ENCODE measurements at regions not wholly inside any gene's neighbourhood (a gene's known extent, or its start where the extent isn't known, plus 50 kb on each side); places are given as distances from the start of the nearest gene placed in this dataset.

GRCh38 chrX:40192196-40192595 lies 94.4 kb upstream of the BCOR start:
- TF ChIP-seq, protein P1, sequence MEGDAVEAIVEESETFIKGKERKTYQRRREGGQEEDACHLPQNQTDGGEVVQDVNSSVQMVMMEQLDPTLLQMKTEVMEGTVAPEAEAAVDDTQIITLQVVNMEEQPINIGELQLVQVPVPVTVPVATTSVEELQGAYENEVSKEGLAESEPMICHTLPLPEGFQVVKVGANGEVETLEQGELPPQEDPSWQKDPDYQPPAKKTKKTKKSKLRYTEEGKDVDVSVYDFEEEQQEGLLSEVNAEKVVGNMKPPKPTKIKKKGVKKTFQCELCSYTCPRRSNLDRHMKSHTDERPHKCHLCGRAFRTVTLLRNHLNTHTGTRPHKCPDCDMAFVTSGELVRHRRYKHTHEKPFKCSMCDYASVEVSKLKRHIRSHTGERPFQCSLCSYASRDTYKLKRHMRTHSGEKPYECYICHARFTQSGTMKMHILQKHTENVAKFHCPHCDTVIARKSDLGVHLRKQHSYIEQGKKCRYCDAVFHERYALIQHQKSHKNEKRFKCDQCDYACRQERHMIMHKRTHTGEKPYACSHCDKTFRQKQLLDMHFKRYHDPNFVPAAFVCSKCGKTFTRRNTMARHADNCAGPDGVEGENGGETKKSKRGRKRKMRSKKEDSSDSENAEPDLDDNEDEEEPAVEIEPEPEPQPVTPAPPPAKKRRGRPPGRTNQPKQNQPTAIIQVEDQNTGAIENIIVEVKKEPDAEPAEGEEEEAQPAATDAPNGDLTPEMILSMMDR (IDR thresholded peaks at IDR 0.05), result no peak
- no peaks in the 10 kb centered on the region for H3K9me3 ChIP-seq
- no peaks in the 10 kb centered on the region for H3K4me1 ChIP-seq
- no peak overlapping the region for H3K27ac ChIP-seq
- no peak overlapping the region for H3K4me3 ChIP-seq
- DNase-seq (ENCODE audit: low spot score in 2 of 2), result no peak
- no peaks in the 10 kb centered on the region for H3K27me3 ChIP-seq
- intact Hi-C loops (cut with DNase I), result no loop called here
- no peaks in the 10 kb centered on the region for H3K36me3 ChIP-seq

DNA sequence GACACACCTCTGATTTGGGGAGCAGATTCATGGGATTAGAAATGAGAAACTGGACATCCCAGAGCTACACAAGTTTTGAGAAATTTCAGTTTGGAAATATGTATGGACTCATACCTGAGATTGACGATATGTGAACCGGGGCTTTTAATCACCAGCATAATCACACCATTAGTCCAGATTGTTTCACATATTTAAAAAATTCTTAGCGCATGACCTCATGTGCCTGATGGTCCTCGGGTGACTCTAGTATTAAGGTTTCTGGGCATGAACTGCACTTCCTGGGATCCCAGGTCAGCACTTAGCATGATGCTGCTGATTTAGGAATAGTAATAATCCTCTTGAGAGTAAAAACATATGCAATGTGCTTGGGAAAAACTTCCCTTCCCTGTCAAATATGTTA lies 91.9 kb upstream of the BCOR start:
- no peaks in the 10 kb centered on the region for H3K36me3 ChIP-seq
- no peak overlapping the region for H3K27ac ChIP-seq
- no peak overlapping the region for H3K4me3 ChIP-seq
- TF ChIP-seq, protein P1 (IDR thresholded peaks at IDR 0.05), result no peak
- peaks cover 4 to 13% of the 10 kb centered on the region in 2 donors for H3K9me3 ChIP-seq
- intact Hi-C loops (cut with DNase I), result no loop called here
- H3K4me1 ChIP-seq, result no peaks in the 10 kb centered on the region
- no peaks in the 10 kb centered on the region for H3K27me3 ChIP-seq
- DNase-seq (ENCODE audit: low spot score in 2 of 2), result no peak

GRCh38 chrX:40188573-40189417 lies 91.0 kb upstream of the BCOR start:
- no peak for DNase-seq (ENCODE audit: low spot score in 2 of 2)
- peaks cover 4 to 13% of the 10 kb centered on the region in 2 donors for H3K9me3 ChIP-seq
- H3K27ac ChIP-seq, result no peak overlapping the region
- TF ChIP-seq, protein P1 (IDR thresholded peaks at IDR 0.05), result no peak
- no peaks in the 10 kb centered on the region for H3K27me3 ChIP-seq
- H3K36me3 ChIP-seq, result no peaks in the 10 kb centered on the region
- no peaks in the 10 kb centered on the region for H3K4me1 ChIP-seq
- H3K4me3 ChIP-seq, result no peak overlapping the region
- intact Hi-C loops (cut with DNase I), result no loop called here

DNA sequence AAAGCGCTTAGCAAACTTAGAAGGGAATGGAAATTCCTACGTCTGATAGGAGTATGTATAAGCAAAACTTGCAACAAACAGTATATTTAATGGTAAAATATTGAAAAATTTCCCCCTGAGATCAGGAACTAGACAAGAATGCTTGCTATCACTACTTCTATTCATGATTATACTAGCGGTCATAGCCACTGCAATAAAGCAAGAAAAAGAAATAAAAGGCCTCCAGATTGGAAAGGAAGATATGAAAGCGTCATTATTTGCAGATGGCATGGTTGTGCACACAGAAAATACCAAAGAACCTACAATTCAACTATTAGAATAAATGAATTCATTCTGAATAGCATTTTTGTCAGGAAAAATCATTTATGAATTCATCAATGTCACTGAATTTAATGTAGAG lies 87.2 kb upstream of the BCOR start:
- no peak for DNase-seq (ENCODE audit: low spot score in 2 of 2)
- no peak overlapping the region for H3K27ac ChIP-seq
- H3K27me3 ChIP-seq, result no peaks in the 10 kb centered on the region
- H3K4me3 ChIP-seq, result no peak overlapping the region
- no peaks in the 10 kb centered on the region for H3K4me1 ChIP-seq
- intact Hi-C loops (cut with DNase I), result no loop called here
- H3K9me3 ChIP-seq, result peaks cover 4 to 13% of the 10 kb centered on the region in 2 donors
- H3K36me3 ChIP-seq, result no peaks in the 10 kb centered on the region
- TF ChIP-seq, protein P1 (IDR thresholded peaks at IDR 0.05), result no peak

GRCh38 chrX:40182615-40183014 lies 84.9 kb upstream of the BCOR start:
- H3K27ac ChIP-seq, result no peak overlapping the region
- H3K27me3 ChIP-seq, result no peaks in the 10 kb centered on the region
- H3K9me3 ChIP-seq, result peaks cover 4 to 13% of the 10 kb centered on the region in 2 donors
- H3K4me3 ChIP-seq, result no peak overlapping the region
- H3K4me1 ChIP-seq, result no peaks in the 10 kb centered on the region
- DNase-seq (ENCODE audit: low spot score in 2 of 2), result no peak
- intact Hi-C loops (cut with DNase I), result no loop called here
- TF ChIP-seq, protein P1 (IDR thresholded peaks at IDR 0.05), result no peak
- no peaks in the 10 kb centered on the region for H3K36me3 ChIP-seq

All from ascending aorta (tissue), 2 donors.